ENCODE measurements at regions not wholly inside any gene's neighbourhood (a gene's known extent, or its start where the extent isn't known, plus 50 kb on each side); places are given as distances from the start of the nearest gene placed in this dataset.

GRCh38 chr3:44074181-44074580 lies 167.5 kb upstream of the TOPAZ1 start:
- intact Hi-C loops (cut with DNase I) = no loop called here
- Histone ChIP-seq H3K4me1 (no peaks in the 10 kb centered on the region), H3K27ac (no peak overlapping the region), H3K36me3 (no peaks in the 10 kb centered on the region), H3K9me3 (no peaks in the 10 kb centered on the region), H3K4me3 (no peak overlapping the region), H3K27me3 (no peaks in the 10 kb centered on the region)
- TF ChIP-seq CTCF (IDR thresholded peaks at IDR 0.05) = no peak
- no peak for ATAC-seq
- DNase-seq = no peak

- Histone ChIP-seq H3K27ac (no peak overlapping the region), H3K9me3 (no peaks in the 10 kb centered on the region), H3K27me3 (no peaks in the 10 kb centered on the region), H3K36me3 (no peaks in the 10 kb centered on the region), H3K4me1 (no peaks in the 10 kb centered on the region), H3K4me3 (no peak overlapping the region)
- ATAC-seq (no peak), DNase-seq (no peak)
- TF ChIP-seq CTCF (IDR thresholded peaks at IDR 0.05) = no peak
- intact Hi-C loops (cut with DNase I) = no loop called here
These were observed 165.4 kb upstream of the TOPAZ1 start for GRCh38 chr3:44076221-44076829.

- Histone ChIP-seq H3K4me1 (no peaks in the 10 kb centered on the region), H3K9me3 (no peaks in the 10 kb centered on the region), H3K27me3 (no peaks in the 10 kb centered on the region), H3K4me3 (no peak overlapping the region), H3K27ac (no peak overlapping the region), H3K36me3 (no peaks in the 10 kb centered on the region)
- TF ChIP-seq CTCF (IDR thresholded peaks at IDR 0.05) = no peak
- ATAC-seq (no peak), DNase-seq (no peak)
- intact Hi-C loops (cut with DNase I) = no loop called here
These were observed 164.4 kb upstream of the TOPAZ1 start for GRCh38 chr3:44077267-44077666.

- ATAC-seq (no peak), DNase-seq (no peak)
- no peak overlapping the region for H3K27ac ChIP-seq
- intact Hi-C loops (cut with DNase I) = no loop called here
- H3K9me3 ChIP-seq = no peaks in the 10 kb centered on the region
- H3K4me3 ChIP-seq = no peak overlapping the region
- no peak for TF ChIP-seq CTCF (IDR thresholded peaks at IDR 0.05)
- H3K4me1 ChIP-seq = no peaks in the 10 kb centered on the region
- no peaks in the 10 kb centered on the region for H3K27me3 ChIP-seq
- no peaks in the 10 kb centered on the region for H3K36me3 ChIP-seq
These were observed 162.8 kb upstream of the TOPAZ1 start for GRCh38 chr3:44078863-44079262.

GRCh38 chr3:44079916-44080315 lies 161.8 kb upstream of the TOPAZ1 start:
- intact Hi-C loops (cut with DNase I) = no loop called here
- ATAC-seq (no peak), DNase-seq (no peak)
- Histone ChIP-seq H3K4me1 (no peaks in the 10 kb centered on the region), H3K27me3 (no peaks in the 10 kb centered on the region), H3K36me3 (no peaks in the 10 kb centered on the region), H3K4me3 (no peak overlapping the region), H3K27ac (no peak overlapping the region), H3K9me3 (no peaks in the 10 kb centered on the region)
- TF ChIP-seq CTCF (IDR thresholded peaks at IDR 0.05) = no peak
